ENCODE measurements at regions not wholly inside any gene's neighbourhood (a gene's known extent, or its start where the extent isn't known, plus 50 kb on each side); places are given as distances from the start of the nearest gene placed in this dataset.

DNA sequence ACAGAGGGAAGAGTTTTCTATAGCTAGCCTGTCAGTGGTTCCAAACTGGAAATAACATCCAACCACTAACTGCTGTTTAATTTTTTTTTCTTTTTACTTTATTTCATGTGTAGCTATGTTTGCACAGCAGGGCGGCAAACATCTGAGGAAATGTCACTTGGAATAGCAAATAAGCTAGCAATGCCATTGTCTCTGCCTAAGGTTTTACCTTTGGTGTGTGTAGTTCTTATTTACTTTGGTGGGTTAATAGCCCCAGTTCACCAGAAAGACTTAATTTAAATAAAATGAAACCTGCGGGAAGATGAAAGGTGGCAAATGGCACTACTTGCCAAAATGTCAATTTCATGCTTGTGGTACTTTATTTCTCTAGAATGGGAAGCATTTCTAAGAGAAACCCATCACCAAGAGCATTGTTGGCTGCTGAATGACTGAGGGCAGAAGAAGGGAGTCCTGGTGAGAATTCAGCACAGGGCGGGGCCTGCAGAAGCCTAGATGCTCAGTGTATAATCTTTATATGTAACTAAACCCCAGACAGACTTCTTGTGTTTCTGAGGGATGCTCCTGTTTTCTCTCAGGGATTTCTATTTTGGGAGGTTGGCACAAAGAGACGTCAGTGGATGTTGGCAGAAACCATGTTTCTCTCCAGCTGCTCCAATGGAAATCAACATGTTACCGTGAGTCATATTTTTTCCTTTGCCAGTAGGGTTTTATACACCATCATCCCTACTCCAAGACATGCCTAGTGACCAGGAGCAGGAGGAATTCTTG, 300.4 kb upstream of the NT5C1B start:
- no peak for DNase-seq (ENCODE audit: low spot score)

GRCh38 chr2:18885457-18885856, 296.1 kb upstream of the NT5C1B start:
- DNase-seq (ENCODE audit: low spot score): no peak

DNA sequence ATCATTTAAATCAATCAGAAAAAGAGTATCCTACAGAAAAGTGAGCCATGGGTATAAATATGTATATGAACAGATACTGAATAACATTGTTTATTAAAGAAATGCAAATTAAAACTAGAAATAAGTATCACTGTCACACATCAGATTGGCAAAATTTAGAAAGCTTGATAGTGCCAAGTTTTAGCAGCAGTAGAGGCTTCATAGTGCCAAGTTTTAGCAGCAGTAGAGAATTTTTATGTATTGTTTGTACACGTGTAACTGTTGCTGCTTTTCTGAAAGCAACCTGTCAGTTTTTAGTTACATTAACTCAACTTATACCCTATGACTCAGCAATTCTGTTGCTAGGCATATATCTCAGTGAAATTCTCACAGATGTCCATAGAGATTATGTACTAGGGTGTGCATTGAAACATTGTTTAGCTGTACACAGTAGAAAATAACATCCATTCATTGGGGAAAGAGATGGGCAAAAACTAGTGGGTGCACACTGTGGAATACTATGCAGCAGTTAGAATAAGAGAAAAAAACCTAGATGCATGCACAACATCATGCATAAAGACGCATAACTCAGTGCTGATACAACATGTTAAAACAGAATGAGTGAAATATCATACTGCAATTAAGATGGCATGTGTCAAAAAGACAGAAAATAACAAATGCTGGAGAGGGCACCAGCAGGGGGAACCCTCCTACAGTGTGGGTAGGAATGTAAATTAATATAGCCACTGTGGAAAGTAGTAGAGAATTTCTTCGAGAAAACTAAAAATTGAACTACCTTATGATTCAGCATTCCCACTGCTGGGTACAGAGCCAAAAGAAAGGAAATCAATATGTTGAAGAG, 294.5 kb upstream of the NT5C1B start:
- DNase-seq (ENCODE audit: low spot score): no peak

- DNase-seq (ENCODE audit: low spot score): no peak
Observed at GRCh38 chr2:18871430-18871829, 282.1 kb upstream of the NT5C1B start.

GRCh38 chr2:18870307-18870706, 280.9 kb upstream of the NT5C1B start:
- DNase-seq (ENCODE audit: low spot score): no peak

GRCh38 chr2:18861951-18862350, 272.6 kb upstream of the NT5C1B start:
- DNase-seq (ENCODE audit: low spot score): no peak

- DNase-seq (ENCODE audit: low spot score): no peak
Observed at GRCh38 chr2:18860179-18860578, 270.8 kb upstream of the NT5C1B start.

DNA sequence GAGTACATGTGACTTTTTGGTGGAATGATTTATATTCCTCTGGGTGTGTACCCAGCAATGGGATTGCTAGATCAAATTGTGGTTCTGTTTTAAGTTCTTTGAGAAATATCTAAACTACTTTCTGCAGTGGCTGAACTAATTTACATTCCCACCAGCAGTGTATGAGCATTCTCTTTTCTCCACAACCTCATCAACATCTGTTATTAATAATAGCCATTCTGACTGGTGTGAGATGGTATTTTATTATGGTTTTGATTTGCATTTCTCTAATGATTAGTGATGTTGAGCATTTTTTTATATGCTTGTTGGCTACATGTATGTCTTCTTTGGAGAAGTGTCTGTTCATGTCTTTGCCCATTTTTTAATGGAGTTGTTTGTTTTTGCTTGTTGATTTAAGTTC, 267.4 kb upstream of the NT5C1B start:
- no peak for DNase-seq (ENCODE audit: low spot score)

GRCh38 chr2:18855027-18855426, 265.7 kb upstream of the NT5C1B start:
- no peak for DNase-seq (ENCODE audit: low spot score)

DNA sequence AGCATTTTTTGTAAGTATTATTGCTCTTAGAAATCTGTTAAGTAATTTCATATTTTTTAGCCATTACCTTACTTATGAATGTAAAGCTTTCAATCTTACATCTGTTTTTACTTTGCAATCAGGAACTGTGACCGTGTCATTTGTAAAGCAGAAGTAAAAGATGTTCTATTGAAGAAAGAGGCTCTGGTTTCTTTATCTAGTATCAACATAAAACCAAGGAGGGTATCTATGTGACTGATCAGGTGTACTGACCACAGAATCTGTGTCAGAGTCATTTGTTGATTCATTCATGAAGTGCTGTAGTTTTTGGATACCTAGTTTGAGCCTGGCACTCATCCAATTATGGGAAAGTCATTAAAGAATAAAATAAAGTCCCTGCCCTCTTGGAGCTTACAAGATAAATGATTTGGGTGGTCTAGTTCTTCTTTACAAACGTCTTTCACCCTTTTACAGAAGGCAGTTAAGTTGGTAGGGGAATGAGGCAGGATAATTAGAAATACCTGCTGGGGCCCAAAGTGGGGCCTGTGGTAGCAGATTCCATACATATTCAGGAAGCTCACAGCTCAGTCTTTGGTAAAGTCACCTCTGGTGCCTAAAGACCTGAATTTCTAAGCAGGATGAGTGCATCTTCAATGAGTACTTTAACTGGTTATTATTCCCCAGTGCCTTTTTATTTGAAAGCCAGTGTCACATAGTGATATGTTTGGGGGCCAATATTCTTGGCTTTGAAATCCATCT, 260.6 kb upstream of the NT5C1B start:
- no peak for DNase-seq (ENCODE audit: low spot score)

GRCh38 chr2:18848646-18849045, 259.3 kb upstream of the NT5C1B start:
- DNase-seq (ENCODE audit: low spot score): no peak

GRCh38 chr2:18845854-18846445, 256.6 kb upstream of the NT5C1B start:
- DNase-seq (ENCODE audit: low spot score): no peak

- no peak for DNase-seq (ENCODE audit: low spot score)
Observed at GRCh38 chr2:18842836-18843235, 253.5 kb upstream of the NT5C1B start.

GRCh38 chr2:18841248-18842150, 252.1 kb upstream of the NT5C1B start:
- no peak for DNase-seq (ENCODE audit: low spot score)

GRCh38 chr2:18837240-18837639, 247.9 kb upstream of the NT5C1B start:
- DNase-seq (ENCODE audit: low spot score): no peak

- no peak for DNase-seq (ENCODE audit: low spot score)
Observed at GRCh38 chr2:18836436-18836835, 247.1 kb upstream of the NT5C1B start.

GRCh38 chr2:18835787-18836186, 246.4 kb upstream of the NT5C1B start:
- no peak for DNase-seq (ENCODE audit: low spot score)

DNA sequence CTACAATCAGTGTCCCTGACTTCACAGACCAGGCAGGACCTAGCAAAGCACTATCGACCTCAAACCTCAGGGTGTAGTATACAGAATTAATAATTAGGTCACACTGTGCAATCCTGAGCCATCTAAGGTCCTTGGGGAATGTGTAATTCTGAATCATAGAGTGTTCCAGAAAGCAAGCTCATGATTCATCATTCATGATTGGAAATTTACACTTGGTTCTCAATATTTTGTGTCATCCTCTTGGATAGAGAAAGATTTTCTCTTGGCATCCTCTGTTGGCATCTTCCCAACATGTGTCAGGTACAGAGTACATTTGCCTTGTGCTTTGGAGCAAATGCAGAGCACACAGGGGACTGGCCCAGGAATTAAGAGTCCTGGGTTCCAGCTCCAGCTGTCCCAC, 245.0 kb upstream of the NT5C1B start:
- no peak for DNase-seq (ENCODE audit: low spot score)

DNA sequence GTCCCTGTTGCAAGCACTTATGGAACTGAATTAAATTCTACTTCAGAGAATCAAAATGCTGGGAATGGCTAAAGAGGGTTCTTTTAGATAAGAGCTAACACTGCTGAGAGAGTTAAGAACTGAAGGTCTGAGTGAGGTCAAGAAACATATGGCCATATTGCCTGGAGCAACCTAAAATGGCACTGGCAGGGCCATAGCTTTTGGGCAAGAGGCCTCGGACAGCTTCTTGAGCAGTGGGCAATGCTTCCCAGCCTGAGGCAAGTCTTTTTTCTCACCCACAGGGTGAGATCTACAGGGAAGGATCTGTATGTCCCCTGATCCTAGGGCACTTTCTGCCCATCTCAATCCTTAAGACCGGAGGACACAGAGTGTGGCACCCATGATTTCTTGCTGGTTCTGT, 244.6 kb upstream of the NT5C1B start:
- no peak for DNase-seq (ENCODE audit: low spot score)

GRCh38 chr2:18831916-18832510, 242.6 kb upstream of the NT5C1B start:
- no peak for DNase-seq (ENCODE audit: low spot score)

- DNase-seq (ENCODE audit: low spot score): no peak
Observed at GRCh38 chr2:18830962-18831361, 241.6 kb upstream of the NT5C1B start.
